GM08714 (cell line): ENCODE measurements at regions not wholly inside any gene's neighbourhood (a gene's known extent, or its start where the extent isn't known, plus 50 kb on each side); places are given as distances from the start of the nearest gene placed in this dataset.
"Not testable (repeated sequence)": the region's sequence is repeated elsewhere in the genome, so short reads cannot be mapped to it uniquely, and the experiment has no call there.

Source experiments
- H3K4me3 ChIP-seq: fragments of 200-500 bp; sonication (Bioruptor generic); 2 replicates; pipeline ENCODE4 v1.5.1; 2014; ENCODE audit warnings: mild to moderate bottlenecking, low read length, inconsistent platforms
- ZNF274 ChIP-seq: IDR thresholded peaks from 2 replicates; pipeline ENCODE4 v1.6.1; 2012; ENCODE audit warnings: mild to moderate bottlenecking, low read depth, low read length

DNA sequence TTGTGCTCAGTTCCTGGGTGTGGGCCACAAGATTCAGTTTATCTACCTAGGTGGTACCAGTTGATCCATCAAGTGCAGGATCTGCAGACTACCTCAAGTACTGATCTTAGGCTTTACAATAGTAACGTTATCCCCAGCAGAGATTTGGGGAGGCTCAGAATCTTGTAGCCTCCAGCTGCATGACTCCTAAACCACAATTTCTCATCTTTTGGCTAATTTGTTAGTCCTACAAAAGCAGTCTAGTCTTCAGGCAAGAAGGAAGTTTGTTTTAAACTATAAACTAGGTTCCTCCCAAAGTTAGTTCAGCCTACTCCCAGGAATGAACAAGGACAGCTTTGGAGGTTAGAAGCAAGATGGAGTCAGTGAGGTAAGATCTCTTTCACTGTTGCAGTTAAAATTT is 213.5 kb upstream of the PIEZO2 start:
- no peak overlapping the region for H3K4me3 ChIP-seq
- TF ChIP-seq ZNF274 = no peak

DNA sequence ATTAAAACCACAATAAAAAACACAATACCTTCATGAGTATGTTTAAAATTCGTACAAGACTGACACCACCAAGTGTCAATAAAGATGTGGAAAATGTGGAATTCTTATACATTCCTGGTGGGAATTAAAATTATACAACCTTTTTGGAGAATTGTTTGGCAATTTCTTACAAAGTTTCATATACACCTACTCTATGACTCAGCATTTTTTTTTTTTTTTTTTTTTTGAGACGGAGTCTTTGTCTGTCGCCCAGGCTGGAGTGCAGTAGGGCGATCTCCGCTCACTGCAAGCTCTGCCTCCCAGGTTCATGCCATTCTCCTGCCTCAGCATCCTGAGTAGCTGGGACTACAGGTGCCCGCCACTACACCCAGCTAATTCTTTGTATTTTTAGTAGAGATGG is 212.5 kb upstream of the PIEZO2 start:
- H3K4me3 ChIP-seq = not testable (repeated sequence)

DNA sequence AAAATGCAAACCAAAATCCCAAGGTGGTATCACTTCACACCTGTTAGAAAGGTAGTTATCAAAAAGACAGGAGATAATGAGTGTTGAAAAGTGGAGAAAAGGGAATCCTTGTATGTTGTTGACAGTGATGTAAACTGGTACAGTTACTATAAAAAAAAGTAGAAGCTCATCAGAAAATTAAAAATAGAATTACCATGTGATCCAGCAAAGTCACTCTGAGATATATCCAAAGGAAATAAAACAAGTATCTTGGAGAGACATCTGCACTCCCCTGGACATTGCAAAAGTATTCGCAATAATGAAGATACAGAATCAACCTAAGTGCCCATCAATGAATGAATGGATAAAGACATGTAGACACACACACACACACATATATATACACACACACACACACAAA is 208.3 kb upstream of the PIEZO2 start:
- H3K4me3 ChIP-seq = no peak overlapping the region
- TF ChIP-seq ZNF274 = no peak

DNA sequence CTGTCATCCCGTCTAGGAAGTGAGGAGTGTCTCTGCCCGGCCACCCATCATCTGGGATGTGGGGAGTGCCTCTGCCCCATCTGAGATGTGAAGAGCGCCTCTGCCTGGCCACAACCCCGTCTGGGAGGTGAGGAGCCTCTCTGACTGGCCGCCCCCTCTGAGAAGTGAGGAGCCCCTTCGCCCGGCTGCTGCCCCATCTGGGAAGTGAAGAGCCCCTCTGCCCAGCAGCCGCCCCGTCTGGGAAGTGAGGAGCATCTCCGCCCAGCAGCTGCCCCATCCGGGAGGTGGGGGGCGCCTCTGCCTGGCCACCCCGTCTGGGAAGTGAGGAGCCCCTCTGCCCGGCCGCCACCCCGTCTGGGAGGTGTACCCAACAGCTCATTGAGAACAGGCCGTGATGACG is 195.2 kb upstream of the PIEZO2 start:
- H3K4me3 ChIP-seq = not testable (repeated sequence)

DNA sequence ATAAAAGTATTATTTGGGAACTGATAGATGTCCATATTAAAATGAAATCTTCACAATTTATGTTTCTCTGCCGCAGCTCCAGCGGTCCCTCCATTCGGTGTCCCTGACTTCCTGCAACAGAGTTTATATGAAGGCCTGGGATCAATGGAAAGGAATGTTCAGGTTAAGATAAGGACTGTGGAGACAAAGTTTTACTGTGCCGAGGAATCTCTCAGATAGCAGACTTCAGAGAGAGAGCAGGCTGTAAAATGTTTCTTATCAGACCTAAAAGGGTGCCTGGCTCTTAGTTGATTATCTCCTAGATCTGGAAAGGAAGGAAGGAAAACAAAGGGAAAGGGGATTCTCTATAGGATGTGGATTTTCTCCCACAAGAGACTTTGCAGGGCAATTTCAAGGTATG is 193.7 kb upstream of the PIEZO2 start:
- no peak overlapping the region for H3K4me3 ChIP-seq
- no peak for TF ChIP-seq ZNF274

DNA sequence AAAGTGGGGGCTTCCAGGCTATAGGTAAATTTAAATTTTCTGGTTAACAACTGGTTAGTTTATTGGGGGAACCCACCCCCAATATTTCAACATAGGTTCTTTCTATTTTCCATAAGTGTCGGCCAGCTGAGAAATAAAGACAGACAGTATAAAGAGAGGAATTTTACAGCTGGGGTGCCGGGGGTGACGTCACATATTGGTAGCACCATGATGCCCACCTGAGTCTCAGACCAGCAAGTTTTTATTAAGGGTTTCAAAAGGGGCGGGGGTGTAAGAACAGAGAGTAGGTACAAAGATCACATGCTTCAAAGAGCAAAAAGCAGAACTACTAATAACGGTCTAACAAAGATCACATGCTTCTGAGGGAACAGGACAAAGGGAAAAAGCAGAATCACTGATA is 192.7 kb upstream of the PIEZO2 start:
- not testable (repeated sequence) for H3K4me3 ChIP-seq

DNA sequence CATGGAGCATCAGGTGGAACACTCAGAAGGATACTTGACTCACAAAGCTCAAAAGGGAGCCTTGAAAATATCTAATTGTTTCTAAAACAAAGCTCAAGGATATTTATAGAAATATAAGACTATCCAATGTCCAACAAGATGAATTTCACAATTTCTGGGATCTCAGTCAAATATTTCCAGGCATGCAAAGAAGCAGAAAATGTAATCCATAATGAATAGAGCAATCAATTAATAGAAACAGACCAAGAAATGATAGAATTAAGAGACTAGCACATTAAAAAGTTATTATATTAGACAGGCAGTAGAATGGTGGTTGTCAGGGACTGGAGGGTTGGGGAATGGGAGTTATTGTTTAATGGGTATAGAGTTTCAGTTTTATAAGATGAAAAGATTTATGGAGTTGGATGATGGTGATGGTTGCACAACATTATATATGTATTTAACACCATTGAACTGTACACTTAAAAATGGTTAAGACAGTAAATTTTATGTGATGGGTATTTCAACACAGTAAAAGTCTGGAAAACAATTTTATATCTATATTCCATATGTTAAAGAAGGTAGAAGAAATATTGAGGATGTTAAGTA is 189.9 kb upstream of the PIEZO2 start:
- no peak for TF ChIP-seq ZNF274
- H3K4me3 ChIP-seq = no peak overlapping the region

DNA sequence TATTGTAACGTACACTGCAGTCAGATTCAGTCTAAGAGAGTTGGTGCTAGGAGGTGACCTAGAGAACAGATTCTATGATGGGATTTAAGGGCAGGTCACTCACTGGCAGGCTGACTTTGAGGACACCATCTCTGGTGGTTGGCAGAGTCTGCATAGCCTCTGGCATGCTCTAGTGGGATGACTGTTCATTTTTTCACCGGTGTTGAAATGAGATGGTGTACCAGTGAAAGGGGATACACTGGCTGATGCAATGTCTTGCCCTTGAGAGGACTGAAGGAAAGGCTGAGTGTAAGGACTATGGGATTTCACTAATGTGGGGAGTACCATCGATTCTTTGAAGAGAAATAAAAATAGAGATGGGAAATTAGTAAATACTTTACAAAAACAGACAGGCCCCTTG is 186.9 kb upstream of the PIEZO2 start:
- no peak for TF ChIP-seq ZNF274
- H3K4me3 ChIP-seq = no peak overlapping the region

DNA sequence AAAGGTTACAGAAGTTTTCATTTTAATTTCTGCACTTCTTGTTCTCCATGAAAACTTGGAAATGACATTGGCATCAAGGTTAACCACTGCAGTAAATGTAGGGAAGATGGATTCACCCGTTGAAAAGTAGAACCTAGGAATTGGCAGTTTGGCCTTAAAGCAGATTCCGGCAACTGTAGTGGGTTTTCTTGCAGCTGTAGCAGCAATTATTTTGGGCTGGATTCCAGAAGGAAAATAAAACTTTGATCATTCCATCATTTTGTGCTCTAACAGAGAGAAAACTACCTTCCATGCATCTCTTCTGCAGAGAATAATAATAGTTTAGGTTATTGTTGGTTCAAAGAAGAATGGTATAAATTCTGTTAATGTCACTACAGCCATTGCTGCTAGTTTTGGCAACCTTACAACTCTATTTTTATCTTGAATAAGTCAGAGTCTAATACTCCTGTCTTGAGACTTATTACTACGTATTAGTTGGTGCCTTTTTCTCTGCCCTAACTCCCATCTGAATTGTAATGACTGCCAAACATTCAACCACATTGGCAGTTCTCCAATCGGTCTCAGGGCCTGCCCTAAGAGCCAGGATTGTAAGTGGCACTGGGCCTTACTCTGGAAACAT is 178.1 kb upstream of the PIEZO2 start:
- H3K4me3 ChIP-seq = no peak overlapping the region
- no peak for TF ChIP-seq ZNF274

DNA sequence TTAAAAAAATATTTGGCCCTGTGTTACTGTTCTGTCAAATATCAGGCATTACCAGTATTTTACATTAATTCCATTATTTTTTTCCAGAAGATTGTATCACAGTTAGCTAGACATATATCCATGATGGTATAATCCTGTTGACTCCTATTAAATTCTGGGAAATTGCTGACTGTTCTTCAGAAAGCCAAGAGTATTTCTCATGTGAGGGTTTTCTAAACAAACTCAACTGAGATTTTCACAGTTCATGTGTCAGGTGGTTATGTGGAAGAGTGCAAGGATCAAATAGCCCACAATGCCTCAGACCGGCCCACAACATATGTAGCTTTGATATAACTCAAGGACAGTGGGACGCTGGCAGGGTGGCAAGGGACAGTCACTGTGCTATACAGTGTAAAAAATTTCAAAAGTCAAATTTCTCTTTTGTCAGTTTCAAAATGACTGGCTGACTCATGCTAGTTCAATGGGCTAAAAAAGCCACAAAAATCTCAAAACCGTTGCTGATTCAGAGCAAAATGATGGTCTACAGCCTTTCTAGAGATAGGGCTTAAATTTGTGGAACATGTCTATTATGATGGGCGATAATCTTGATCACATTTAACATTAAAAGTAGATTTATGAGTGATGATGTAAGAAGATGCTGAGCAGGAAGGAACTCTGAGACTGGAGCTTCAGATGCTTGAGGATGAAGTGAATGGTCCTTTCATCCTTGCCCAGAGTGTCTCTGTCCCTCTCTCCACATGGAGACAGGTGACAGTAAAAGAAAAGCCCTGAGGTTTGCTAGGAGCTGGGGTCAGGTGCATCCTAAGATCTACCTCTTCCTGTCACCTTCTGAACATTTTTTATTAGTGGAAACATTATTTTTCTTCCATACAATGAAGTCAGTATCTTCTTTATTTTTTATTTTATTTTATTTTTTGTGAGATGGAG is 175.8 kb upstream of the PIEZO2 start:
- H3K4me3 ChIP-seq = no peak overlapping the region

DNA sequence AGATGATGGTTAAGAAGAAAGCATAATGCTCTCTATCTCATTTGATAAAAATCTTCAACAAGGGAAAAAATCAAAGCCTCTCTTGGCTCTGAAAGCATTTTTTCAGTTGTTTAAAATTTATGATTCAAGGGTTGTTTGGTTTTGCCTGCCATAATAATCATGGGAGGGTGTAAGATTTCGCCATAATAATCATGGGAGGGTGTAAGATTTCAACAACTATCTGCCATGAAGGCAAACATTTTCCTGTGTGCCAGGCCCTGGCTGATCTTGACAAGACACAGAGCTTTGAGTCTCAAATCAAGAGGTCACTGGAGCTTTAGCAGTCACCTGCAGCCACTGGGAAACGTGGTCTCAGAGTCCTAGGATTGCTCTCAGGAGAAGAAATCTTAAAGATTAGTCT is 175.1 kb upstream of the PIEZO2 start:
- no peak overlapping the region for H3K4me3 ChIP-seq
- TF ChIP-seq ZNF274 = no peak

More for the DNA sequence above, 175.8 kb upstream of the PIEZO2 start:
- no peak for TF ChIP-seq ZNF274

DNA sequence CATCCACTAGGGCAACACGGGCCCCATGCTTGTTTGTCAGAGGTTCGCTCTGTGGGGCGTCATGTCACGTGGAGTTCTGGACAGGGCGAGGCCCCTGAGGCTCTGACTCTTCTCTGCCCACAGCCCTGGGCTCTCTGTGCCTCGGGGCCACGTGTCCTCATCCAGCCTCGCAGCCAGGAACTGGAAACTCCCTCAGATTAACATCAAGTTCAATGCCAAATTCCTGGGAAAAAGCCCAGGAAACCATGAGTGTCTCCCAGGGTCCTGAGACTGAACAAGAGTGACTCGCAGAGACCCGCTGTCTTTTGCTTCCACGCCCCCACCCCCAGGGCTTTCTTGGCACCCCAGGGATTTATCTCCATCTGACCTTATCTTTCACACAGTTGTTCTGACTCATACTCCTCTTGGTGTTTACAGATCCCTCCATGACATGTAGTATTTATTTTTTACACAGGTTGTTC is 174.0 kb upstream of the PIEZO2 start:
- no peak for TF ChIP-seq ZNF274
- no peak overlapping the region for H3K4me3 ChIP-seq

DNA sequence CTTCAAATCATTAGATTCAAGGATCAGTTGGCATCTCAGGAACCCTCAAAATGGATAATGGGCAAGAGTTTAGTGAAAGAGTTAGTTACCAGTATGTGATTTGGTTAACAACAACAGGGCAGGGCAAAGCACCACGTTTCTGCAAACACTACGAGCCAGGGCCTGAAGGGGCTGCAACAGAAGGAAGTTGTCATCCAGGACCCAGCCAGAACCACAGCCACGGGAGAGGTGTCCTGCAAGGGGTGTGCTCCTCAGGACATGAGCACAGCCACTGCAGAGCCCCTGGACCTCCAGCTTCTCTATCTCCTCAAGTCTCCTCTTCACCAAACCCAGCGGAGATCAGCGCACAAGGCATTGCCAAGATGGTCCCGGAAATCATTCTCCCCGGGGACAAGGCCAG is 173.3 kb upstream of the PIEZO2 start:
- H3K4me3 ChIP-seq = no peak overlapping the region
- no peak for TF ChIP-seq ZNF274

DNA sequence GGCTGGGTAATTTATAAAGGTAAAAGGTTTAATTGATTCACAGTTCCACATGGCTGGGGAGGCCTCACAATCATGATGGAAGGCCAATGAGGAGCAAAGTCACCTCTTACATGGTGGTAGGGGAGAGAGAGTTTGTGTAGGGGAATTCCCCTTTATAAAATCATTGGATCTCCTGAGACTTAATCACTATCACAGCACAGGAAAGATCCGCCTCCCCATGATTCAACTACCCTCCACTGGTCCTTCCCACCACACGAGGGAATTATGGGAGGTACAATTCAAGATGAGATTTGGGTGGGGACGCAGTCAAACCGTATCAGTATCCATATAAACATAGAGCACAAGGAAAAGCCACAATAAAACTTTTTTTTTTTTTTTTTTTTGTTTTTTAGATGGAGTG is 172.6 kb upstream of the PIEZO2 start:
- no peak overlapping the region for H3K4me3 ChIP-seq
- TF ChIP-seq ZNF274 = no peak

DNA sequence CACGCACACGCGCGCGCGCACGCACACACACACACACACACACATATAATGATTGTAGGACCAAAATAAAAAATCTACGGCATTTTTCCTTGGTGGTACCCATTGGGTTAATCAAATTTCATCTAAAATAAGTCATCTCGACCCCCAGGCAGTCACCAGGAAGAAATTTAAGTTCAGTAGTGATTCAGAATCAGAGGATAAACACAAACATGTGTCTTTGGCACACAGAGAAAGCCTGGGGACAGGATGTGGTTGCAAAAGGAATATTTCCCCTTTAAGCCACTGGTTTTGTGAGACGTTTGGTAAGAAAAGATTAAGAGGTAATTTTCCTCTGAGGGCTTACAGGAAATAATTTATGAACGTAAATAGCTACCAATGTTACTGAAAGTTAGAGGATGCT is 171.6 kb upstream of the PIEZO2 start:
- no peak for TF ChIP-seq ZNF274
- no peak overlapping the region for H3K4me3 ChIP-seq

DNA sequence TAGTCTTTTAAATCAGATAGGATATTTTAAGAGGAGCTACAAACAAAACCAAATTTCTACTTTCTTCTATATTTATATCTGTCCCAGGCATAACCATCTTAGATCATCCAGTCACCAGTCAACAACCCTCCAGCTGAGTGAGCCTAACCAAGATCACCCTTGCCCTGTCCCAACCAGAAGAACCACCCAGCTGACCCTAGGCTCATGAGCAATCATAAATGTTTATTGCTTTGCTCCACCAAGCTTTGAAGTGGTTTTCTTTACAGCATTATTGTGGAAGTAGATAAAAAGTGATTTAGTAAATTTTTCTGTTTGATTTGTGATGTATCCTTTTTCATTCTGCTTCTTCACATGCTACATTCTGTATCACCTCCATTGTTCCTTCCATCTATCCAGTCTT is 167.2 kb upstream of the PIEZO2 start:
- H3K4me3 ChIP-seq = no peak overlapping the region
- TF ChIP-seq ZNF274 = no peak
